HEK293 (cell line): ENCODE measurements at regions not wholly inside any gene's neighbourhood (a gene's known extent, or its start where the extent isn't known, plus 50 kb on each side); places are given as distances from the start of the nearest gene placed in this dataset.

Source experiments
- CTCF ChIP-seq: fragments of 450-650 bp; formaldehyde crosslinking; IDR thresholded peaks from 2 replicates; pipeline ENCODE4 v1.5.1; 2016; ENCODE audit warnings: missing biosample characterization, missing genetic modification characterization
- YY2 ChIP-seq: fragments of 450-650 bp; formaldehyde crosslinking; IDR thresholded peaks from 2 replicates; pipeline ENCODE4 v1.5.1; 2016; ENCODE audit warnings: missing biosample characterization, missing genetic modification characterization
- ZNF155 ChIP-seq: fragments of 450-650 bp; formaldehyde crosslinking; IDR thresholded peaks from 2 replicates; pipeline ENCODE4 v1.5.1; 2016; ENCODE audit warnings: missing biosample characterization, missing genetic modification characterization
- ZNF639 ChIP-seq: fragments of 450-650 bp; formaldehyde crosslinking; IDR thresholded peaks from 2 replicates; pipeline ENCODE4 v1.5.1; 2016; ENCODE audit warnings: missing biosample characterization, missing genetic modification characterization
- ZNF768 ChIP-seq: fragments of 450-650 bp; formaldehyde crosslinking; IDR thresholded peaks from 2 replicates; pipeline ENCODE4 v1.5.1; 2018; ENCODE audit warnings: missing biosample characterization, mild to moderate bottlenecking, missing genetic modification characterization
- ZNF776 ChIP-seq: fragments of 450-650 bp; formaldehyde crosslinking; IDR thresholded peaks from 2 replicates; pipeline ENCODE4 v1.5.0; 2017; ENCODE audit warnings: missing biosample characterization, missing genetic modification characterization, borderline replicate concordance
- ZNF837 ChIP-seq: fragments of 450-650 bp; formaldehyde crosslinking; IDR thresholded peaks from 2 replicates; pipeline ENCODE4 v1.5.1; 2016; ENCODE audit warnings: missing biosample characterization, missing genetic modification characterization

- no peak for TF ChIP-seq ZNF155 (tag by site-specific recombination)
- no peak for TF ChIP-seq CTCF (tag by site-specific recombination)
- TF ChIP-seq ZNF768 (tag by site-specific recombination): no peak
- no peak for TF ChIP-seq YY2
- no peak for TF ChIP-seq ZNF639 (tag by site-specific recombination)
- TF ChIP-seq ZNF776: no peak
- no peak for TF ChIP-seq ZNF837
Measured at GRCh38 chr11:127803755-127804154, 783.6 kb downstream of the ETS1 start.
